GM18867 (cell line): ENCODE measurements at regions not wholly inside any gene's neighbourhood (a gene's known extent, or its start where the extent isn't known, plus 50 kb on each side); places are given as distances from the start of the nearest gene placed in this dataset.
A peak's percentile ranks its signal among the peaks of the same experiment; 100 is the strongest.
"Not testable (repeated sequence)": the region's sequence is repeated elsewhere in the genome, so short reads cannot be mapped to it uniquely, and the experiment has no call there.

Source experiments
- ATAC-seq: cut with Tn5 transposase; IDR thresholded peaks from one replicate; pipeline ENCODE4 v1.9.1; 2021; ENCODE audit warnings: mild to moderate bottlenecking, moderate library complexity; ENCODE audit not compliant: unreplicated experiment

- peak; percentile 53 for ATAC-seq
These were observed 183.5 kb upstream of the ADGRL4 start for GRCh38 chr1:79190074-79190473.

GRCh38 chr1:79188337-79188736 lies 181.8 kb upstream of the ADGRL4 start:
- ATAC-seq, result peak; percentile 41

- ATAC-seq, result no peak
These were observed 179.7 kb upstream of the ADGRL4 start for GRCh38 chr1:79186260-79186659.

- no peak for ATAC-seq
These were observed 171.3 kb upstream of the ADGRL4 start for GRCh38 chr1:79177844-79178243.

- ATAC-seq, result no peak
These were observed 154.5 kb upstream of the ADGRL4 start for GRCh38 chr1:79161077-79161476.

GRCh38 chr1:79155991-79156390 lies 149.5 kb upstream of the ADGRL4 start:
- no peak for ATAC-seq

GRCh38 chr1:79151006-79151796 lies 144.7 kb upstream of the ADGRL4 start:
- ATAC-seq, result no peak

- no peak for ATAC-seq
These were observed 144.0 kb upstream of the ADGRL4 start for GRCh38 chr1:79150576-79150975.

- ATAC-seq, result not testable (repeated sequence)
These were observed 131.7 kb upstream of the ADGRL4 start for GRCh38 chr1:79138227-79138626.

GRCh38 chr1:79133774-79134364 lies 127.3 kb upstream of the ADGRL4 start:
- no peak for ATAC-seq

- ATAC-seq, result no peak
These were observed 125.1 kb upstream of the ADGRL4 start for GRCh38 chr1:79131626-79132025.

- ATAC-seq, result no peak
These were observed 123.4 kb upstream of the ADGRL4 start for GRCh38 chr1:79129914-79130313.

- ATAC-seq, result no peak
These were observed 122.2 kb upstream of the ADGRL4 start for GRCh38 chr1:79128722-79129121.

GRCh38 chr1:79124756-79125155 lies 118.2 kb upstream of the ADGRL4 start:
- ATAC-seq, result no peak

GRCh38 chr1:79122521-79122920 lies 116.0 kb upstream of the ADGRL4 start:
- no peak for ATAC-seq

- ATAC-seq, result no peak
These were observed 110.8 kb upstream of the ADGRL4 start for GRCh38 chr1:79117376-79117775.

GRCh38 chr1:79113836-79114235 lies 107.3 kb upstream of the ADGRL4 start:
- ATAC-seq, result no peak

- ATAC-seq, result no peak
These were observed 104.2 kb upstream of the ADGRL4 start for GRCh38 chr1:79110749-79111148.

- no peak for ATAC-seq
These were observed 102.9 kb upstream of the ADGRL4 start for GRCh38 chr1:79109445-79109844.

- ATAC-seq, result no peak
These were observed 99.0 kb upstream of the ADGRL4 start for GRCh38 chr1:79105500-79105899.

- no peak for ATAC-seq
These were observed 98.1 kb upstream of the ADGRL4 start for GRCh38 chr1:79104617-79105016.

- no peak for ATAC-seq
These were observed 93.9 kb upstream of the ADGRL4 start for GRCh38 chr1:79100385-79100784.

GRCh38 chr1:79090985-79091384 lies 84.5 kb upstream of the ADGRL4 start:
- ATAC-seq, result no peak
